ENCODE measurements at regions not wholly inside any gene's neighbourhood (a gene's known extent, or its start where the extent isn't known, plus 50 kb on each side); places are given as distances from the start of the nearest gene placed in this dataset.

- TF ChIP-seq CTCF (IDR thresholded peaks at IDR 0.05) (no peak), POLR2A (IDR thresholded peaks at IDR 0.05; ENCODE audit: low read depth) (no peak), POLR2AphosphoS5 (IDR thresholded peaks at IDR 0.05) (no peak), EP300 (IDR thresholded peaks at IDR 0.05) (no peak)
These were observed 212.3 kb upstream of the SFRP2 start for GRCh38 chr4:154001193-154001592.
